WERI-Rb-1 (cell line): ENCODE measurements at regions not wholly inside any gene's neighbourhood (a gene's known extent, or its start where the extent isn't known, plus 50 kb on each side); places are given as distances from the start of the nearest gene placed in this dataset.
A peak's percentile ranks its signal among the peaks of the same experiment; 100 is the strongest.

ENCODE experiments used
- DNase-seq: peaks from one replicate; pipeline ENCODE4 v3.0.0-alpha.2; 2020
- H3K27ac ChIP-seq: fragments of 250-450 bp; sonication (Bioruptor Pico); 2 replicates; pipeline ENCODE4 v1.5.1; 2020; ENCODE audit warnings: mild to moderate bottlenecking, moderate library complexity
- H3K27me3 ChIP-seq: fragments of 250-450 bp; sonication (Bioruptor Pico); 2 replicates; pipeline ENCODE4 v1.5.1; 2021; ENCODE audit warnings: mild to moderate bottlenecking, low read depth, moderate library complexity; ENCODE audit not compliant: insufficient read depth, severe bottlenecking
- H3K36me3 ChIP-seq: fragments of 250-450 bp; sonication (Bioruptor Pico); 2 replicates; pipeline ENCODE4 v1.5.1; 2020; ENCODE audit warnings: mild to moderate bottlenecking, moderate library complexity
- H3K4me3 ChIP-seq: 2 replicates; pipeline ENCODE4 v1.5.1; 2011; ENCODE audit warnings: low read depth, mild to moderate bottlenecking, control low read depth, low read length
- H3K9me3 ChIP-seq: fragments of 250-450 bp; sonication (Bioruptor Pico); 2 replicates; pipeline ENCODE4 v1.5.1; 2021; ENCODE audit warnings: mild to moderate bottlenecking, moderate library complexity; ENCODE audit not compliant: severe bottlenecking
- TF ChIP-seq, protein P1 (sequence below): IDR thresholded peaks from 2 replicates; pipeline ENCODE4 v1.5.1; 2011; ENCODE audit warnings: low read depth, mild to moderate bottlenecking, control low read depth, inconsistent platforms, low read length

DNA sequence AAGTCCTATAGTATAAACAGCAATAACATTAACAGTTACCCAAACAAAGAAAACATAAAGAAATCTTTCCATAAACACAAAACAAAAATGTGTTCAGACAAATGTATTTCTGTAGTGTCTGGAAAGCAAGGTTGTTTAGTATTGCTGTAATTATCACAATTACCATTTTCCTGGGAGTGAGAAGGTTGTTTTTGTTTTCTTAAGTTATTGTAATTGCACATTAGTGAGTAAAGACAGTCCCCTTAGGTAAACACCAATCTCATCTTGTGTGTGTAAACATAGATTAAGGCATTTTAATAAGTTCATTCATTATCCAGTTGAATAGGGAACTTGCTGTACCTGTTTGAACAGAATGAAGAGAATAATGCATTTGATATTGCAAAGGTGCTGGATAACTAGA lies 356.9 kb upstream of the ADGRL4 start:
- no peak overlapping the region for H3K27ac ChIP-seq

DNA sequence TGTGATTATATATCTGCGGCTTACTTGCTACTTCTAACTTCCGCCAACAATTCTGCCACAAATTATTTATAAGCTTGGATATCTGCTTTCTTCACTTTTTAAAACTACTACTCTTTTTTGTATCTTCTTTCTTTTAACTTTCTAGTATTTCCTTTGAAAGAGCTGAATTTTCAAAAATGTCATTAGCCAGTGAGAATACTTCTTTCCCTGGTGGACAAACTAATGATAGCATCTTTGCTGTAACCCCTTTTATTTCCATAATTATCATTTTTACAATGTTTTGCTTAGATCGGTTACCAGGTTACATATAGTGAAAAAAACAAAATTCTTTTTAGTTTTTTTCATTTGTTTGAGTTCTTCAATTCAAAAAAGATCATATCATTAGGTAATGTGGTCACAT lies 355.9 kb upstream of the ADGRL4 start:
- Histone ChIP-seq H3K9me3 (no peaks in the 10 kb centered on the region), H3K27me3 (no peaks in the 10 kb centered on the region), H3K36me3 (no peaks in the 10 kb centered on the region), H3K27ac (no peak overlapping the region), H3K4me3 (no peak overlapping the region)
- no peak for DNase-seq
- TF ChIP-seq, protein P1, sequence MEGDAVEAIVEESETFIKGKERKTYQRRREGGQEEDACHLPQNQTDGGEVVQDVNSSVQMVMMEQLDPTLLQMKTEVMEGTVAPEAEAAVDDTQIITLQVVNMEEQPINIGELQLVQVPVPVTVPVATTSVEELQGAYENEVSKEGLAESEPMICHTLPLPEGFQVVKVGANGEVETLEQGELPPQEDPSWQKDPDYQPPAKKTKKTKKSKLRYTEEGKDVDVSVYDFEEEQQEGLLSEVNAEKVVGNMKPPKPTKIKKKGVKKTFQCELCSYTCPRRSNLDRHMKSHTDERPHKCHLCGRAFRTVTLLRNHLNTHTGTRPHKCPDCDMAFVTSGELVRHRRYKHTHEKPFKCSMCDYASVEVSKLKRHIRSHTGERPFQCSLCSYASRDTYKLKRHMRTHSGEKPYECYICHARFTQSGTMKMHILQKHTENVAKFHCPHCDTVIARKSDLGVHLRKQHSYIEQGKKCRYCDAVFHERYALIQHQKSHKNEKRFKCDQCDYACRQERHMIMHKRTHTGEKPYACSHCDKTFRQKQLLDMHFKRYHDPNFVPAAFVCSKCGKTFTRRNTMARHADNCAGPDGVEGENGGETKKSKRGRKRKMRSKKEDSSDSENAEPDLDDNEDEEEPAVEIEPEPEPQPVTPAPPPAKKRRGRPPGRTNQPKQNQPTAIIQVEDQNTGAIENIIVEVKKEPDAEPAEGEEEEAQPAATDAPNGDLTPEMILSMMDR = no peak

More for the DNA sequence above, 356.9 kb upstream of the ADGRL4 start:
- no peaks in the 10 kb centered on the region for H3K27me3 ChIP-seq
- H3K36me3 ChIP-seq = no peaks in the 10 kb centered on the region
- TF ChIP-seq, protein P1 = no peak
- no peak overlapping the region for H3K4me3 ChIP-seq
- H3K9me3 ChIP-seq = no peaks in the 10 kb centered on the region
- DNase-seq = no peak

DNA sequence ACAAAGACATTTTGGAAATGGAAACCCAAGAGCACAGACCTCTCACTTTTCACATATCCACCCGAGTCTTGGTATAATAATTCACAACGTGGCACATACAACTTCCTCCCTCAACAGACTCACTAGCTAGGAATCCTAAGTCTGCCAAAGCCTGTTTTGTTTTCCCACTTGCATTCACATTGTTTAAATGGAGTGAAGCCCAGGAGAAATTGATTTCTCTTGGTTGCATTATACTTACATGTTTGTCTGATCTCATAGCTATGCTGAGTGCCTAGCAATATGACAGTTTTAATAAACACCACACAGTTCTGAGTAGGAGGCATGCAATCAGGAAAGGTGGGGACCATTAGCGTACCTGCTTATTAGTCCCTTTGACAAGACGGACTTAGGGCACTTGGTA lies 348.6 kb upstream of the ADGRL4 start:
- no peaks in the 10 kb centered on the region for H3K9me3 ChIP-seq
- TF ChIP-seq, protein P1 = no peak
- H3K4me3 ChIP-seq = no peak overlapping the region
- no peaks in the 10 kb centered on the region for H3K27me3 ChIP-seq
- H3K27ac ChIP-seq = no peak overlapping the region
- no peak for DNase-seq
- H3K36me3 ChIP-seq = no peaks in the 10 kb centered on the region

DNA sequence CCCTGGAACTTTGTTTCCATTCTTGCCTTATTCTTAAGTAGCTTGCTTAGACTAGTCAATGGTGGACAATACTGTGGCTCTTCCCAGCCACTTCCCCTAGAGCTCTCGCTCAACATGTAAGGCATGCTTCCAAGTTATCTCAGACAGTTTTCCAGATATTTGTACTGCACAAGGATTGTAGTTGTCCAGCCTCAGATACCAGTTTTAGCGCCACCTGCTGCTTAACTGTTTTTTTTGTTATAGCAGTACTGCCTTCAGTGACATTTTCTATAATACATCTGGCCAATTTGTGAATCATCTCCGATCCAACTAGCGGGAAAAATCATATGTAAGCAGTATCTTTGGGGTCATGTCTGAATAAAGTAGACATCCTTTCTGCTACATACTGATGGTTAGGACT lies 346.7 kb upstream of the ADGRL4 start:
- no peaks in the 10 kb centered on the region for H3K36me3 ChIP-seq
- DNase-seq = peak; percentile 31
- H3K27me3 ChIP-seq = no peaks in the 10 kb centered on the region
- no peak overlapping the region for H3K27ac ChIP-seq
- H3K4me3 ChIP-seq = no peak overlapping the region
- TF ChIP-seq, protein P1 = peak; percentile 53
- H3K9me3 ChIP-seq = no peaks in the 10 kb centered on the region

DNA sequence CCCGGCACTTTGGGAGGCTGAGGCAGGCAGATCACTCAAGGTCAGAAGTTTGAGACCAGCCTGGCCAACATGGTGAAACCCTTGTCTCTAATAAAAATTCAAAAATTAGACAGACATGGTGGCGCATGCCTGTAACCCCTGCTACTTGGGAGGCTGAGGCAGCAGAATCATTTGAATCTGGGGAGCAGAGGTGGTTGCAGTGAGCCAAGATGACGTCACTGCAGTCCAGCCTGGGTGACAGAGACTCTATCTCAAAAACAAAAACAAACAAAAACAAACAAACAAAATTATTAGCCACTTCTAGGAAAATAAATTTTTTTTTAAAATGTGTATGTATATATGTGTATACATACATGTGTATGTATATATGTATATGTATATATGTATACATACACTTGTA lies 320.3 kb upstream of the ADGRL4 start:
- TF ChIP-seq, protein P1 = no peak
- Histone ChIP-seq H3K4me3 (no peak overlapping the region), H3K27me3 (no peaks in the 10 kb centered on the region), H3K36me3 (no peaks in the 10 kb centered on the region), H3K27ac (no peak overlapping the region), H3K9me3 (no peaks in the 10 kb centered on the region)
- no peak for DNase-seq

DNA sequence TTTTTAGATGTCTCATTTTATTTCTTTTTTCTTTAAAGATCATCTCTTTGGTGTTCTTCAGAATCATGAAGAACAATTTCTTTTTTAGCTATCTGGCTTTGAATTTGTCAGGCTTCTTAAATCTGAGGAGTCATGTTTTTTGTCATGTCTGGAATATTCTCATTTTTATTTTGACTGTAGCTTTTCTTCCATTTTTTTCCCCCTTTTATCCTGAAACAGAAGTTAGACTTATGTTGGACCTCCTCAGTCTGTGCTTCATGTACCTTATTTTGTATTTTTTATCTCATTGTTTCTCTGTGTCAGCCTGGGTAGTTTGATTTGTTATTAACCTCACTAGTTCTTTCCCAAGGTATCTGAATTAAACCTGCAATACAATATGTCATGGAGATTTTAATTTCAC lies 319.2 kb upstream of the ADGRL4 start:
- no peak overlapping the region for H3K27ac ChIP-seq
- H3K9me3 ChIP-seq = no peaks in the 10 kb centered on the region
- H3K27me3 ChIP-seq = no peaks in the 10 kb centered on the region
- TF ChIP-seq, protein P1 = no peak
- H3K36me3 ChIP-seq = no peaks in the 10 kb centered on the region
- H3K4me3 ChIP-seq = no peak overlapping the region
- no peak for DNase-seq
